Stimulated activated CD4-positive, alpha-beta T cell treated with anti-CD3 and anti-CD28 coated beads, Interleukin-12 subunit alpha, Interleukin-12 subunit beta, amount 100 ng/mL, for 48 hours (primary cell): ENCODE measurements at regions not wholly inside any gene's neighbourhood (a gene's known extent, or its start where the extent isn't known, plus 50 kb on each side); places are given as distances from the start of the nearest gene placed in this dataset.

Source experiments
- DNase-seq, 3 donors: peaks; one replicate each; pipeline ENCODE4 v3.0.0-alpha.2; 2020; ENCODE audit warnings: low read depth in 2 of 3, low spot score in 1 of 3

GRCh38 chr20:40591119-40591518, 97.9 kb downstream of the MAFB start:
- DNase-seq = no peak

GRCh38 chr20:40589581-40589980, 99.5 kb downstream of the MAFB start:
- DNase-seq = no peak

GRCh38 chr20:40588891-40589290, 100.1 kb downstream of the MAFB start:
- DNase-seq = no peak

GRCh38 chr20:40587038-40587437, 102.0 kb downstream of the MAFB start:
- no peak for DNase-seq

GRCh38 chr20:40584130-40584809, 104.8 kb downstream of the MAFB start:
- DNase-seq = no peak

GRCh38 chr20:40583636-40584035, 105.4 kb downstream of the MAFB start:
- no peak for DNase-seq

- no peak for DNase-seq
Measured at GRCh38 chr20:40583205-40583604, 105.8 kb downstream of the MAFB start.

- no peak for DNase-seq
Measured at GRCh38 chr20:40582531-40582930, 106.5 kb downstream of the MAFB start.

- no peak for DNase-seq
Measured at GRCh38 chr20:40579701-40580100, 109.3 kb downstream of the MAFB start.

- DNase-seq = no peak
Measured at GRCh38 chr20:40578961-40579360, 110.1 kb downstream of the MAFB start.

- DNase-seq = no peak
Measured at GRCh38 chr20:40575851-40576250, 113.2 kb downstream of the MAFB start.

- no peak for DNase-seq
Measured at GRCh38 chr20:40572251-40572650, 116.8 kb downstream of the MAFB start.

GRCh38 chr20:40571639-40572038, 117.4 kb downstream of the MAFB start:
- no peak for DNase-seq

GRCh38 chr20:40568200-40568599, 120.8 kb downstream of the MAFB start:
- DNase-seq = no peak

- no peak for DNase-seq
Measured at GRCh38 chr20:40565682-40566040, 123.4 kb downstream of the MAFB start.

GRCh38 chr20:40565001-40565681, 123.9 kb downstream of the MAFB start:
- no peak for DNase-seq

GRCh38 chr20:40563296-40563950, 125.6 kb downstream of the MAFB start:
- DNase-seq = no peak

GRCh38 chr20:40562031-40562430, 127.0 kb downstream of the MAFB start:
- DNase-seq = no peak

GRCh38 chr20:40561187-40561586, 127.8 kb downstream of the MAFB start:
- DNase-seq = no peak

- no peak for DNase-seq
Measured at GRCh38 chr20:40558212-40558611, 130.8 kb downstream of the MAFB start.

- no peak for DNase-seq
Measured at GRCh38 chr20:40551125-40551530, 137.9 kb downstream of the MAFB start.

- no peak for DNase-seq
Measured at GRCh38 chr20:40547483-40548091, 141.4 kb downstream of the MAFB start.
